SU-DHL-6 (cell line): ENCODE measurements at regions not wholly inside any gene's neighbourhood (a gene's known extent, or its start where the extent isn't known, plus 50 kb on each side); places are given as distances from the start of the nearest gene placed in this dataset.

ENCODE experiments used
- H2AFZ ChIP-seq: fragments of 200-600 bp; sonication (generic); 2 replicates; pipeline ENCODE4 v1.6.1; 2014; ENCODE audit warnings: low read depth, mild to moderate bottlenecking, moderate library complexity, mixed read lengths, antibody characterized with exemption, low read length; ENCODE audit not compliant: severe bottlenecking
- H3F3A ChIP-seq: fragments of 200-600 bp; shearing (Covaris generic); 2 replicates; pipeline ENCODE4 v1.6.0; 2016; ENCODE audit warnings: antibody characterized with exemption, mild to moderate bottlenecking; ENCODE audit not compliant: insufficient read depth
- H3K27ac ChIP-seq: fragments of 200-600 bp; sonication (generic); 2 replicates; pipeline ENCODE4 v1.5.1; 2016; ENCODE audit warnings: low read depth, mild to moderate bottlenecking, low read length, moderate library complexity, mixed read lengths
- H3K27me3 ChIP-seq: fragments of 200-600 bp; sonication (generic), shearing (Covaris generic); 2 replicates; pipeline ENCODE4 v1.6.0; 2014; ENCODE audit warnings: mild to moderate bottlenecking, low read length
- H3K36me3 ChIP-seq: fragments of 200-600 bp; sonication (generic); 2 replicates; pipeline ENCODE4 v1.6.1; 2014; ENCODE audit warnings: mild to moderate bottlenecking, low read length, mixed read lengths
- H3K4me2 ChIP-seq: fragments of 300-600, 200-600 bp; shearing (Covaris generic), sonication (generic); 2 replicates; pipeline ENCODE4 v1.6.0; 2014; ENCODE audit warnings: low read length, low read depth, mild to moderate bottlenecking; ENCODE audit not compliant: poor library complexity, severe bottlenecking
- H3K4me3 ChIP-seq: fragments of 200-600 bp; sonication (generic); 2 replicates; pipeline ENCODE4 v1.5.1; 2014; ENCODE audit warnings: antibody characterized with exemption, low read length, mild to moderate bottlenecking, mixed read lengths; ENCODE audit not compliant: insufficient read depth, poor library complexity, severe bottlenecking
- H3K79me2 ChIP-seq: fragments of 200-600 bp; sonication (generic); 2 replicates; pipeline ENCODE4 v1.6.1; 2014; ENCODE audit warnings: mild to moderate bottlenecking, low read length, moderate library complexity; ENCODE audit not compliant: insufficient read depth
- H3K9ac ChIP-seq: fragments of 200-600 bp; sonication (generic); 2 replicates; pipeline ENCODE4 v1.7.0; 2014; ENCODE audit warnings: mild to moderate bottlenecking, low read length
- H3K9me2 ChIP-seq: fragments of 200-600 bp; sonication (generic); replicated peaks from 2 replicates; pipeline ENCODE4 v1.6.1; 2014; ENCODE audit warnings: low read length; ENCODE audit not compliant: insufficient read depth
- H3K9me3 ChIP-seq: fragments of 200-600 bp; sonication (generic); 2 replicates; pipeline ENCODE4 v1.6.1; 2014; ENCODE audit warnings: low read length, mixed read lengths; ENCODE audit not compliant: insufficient read depth
- H4K20me1 ChIP-seq: fragments of 200-600 bp; sonication (generic); 2 replicates; pipeline ENCODE4 v1.6.1; 2014; ENCODE audit warnings: low read depth, mild to moderate bottlenecking, antibody characterized with exemption, low read length, moderate library complexity, mixed read lengths
- EZH2phosphoT487 ChIP-seq: fragments of 200-600 bp; sonication (generic), shearing (Covaris generic); conservative IDR thresholded peaks from 2 replicates; pipeline ENCODE4 v1.6.1; 2018; ENCODE audit warnings: mild to moderate bottlenecking, antibody characterized with exemption, low read length, moderate library complexity, mixed read lengths
- TF ChIP-seq, protein P1 (sequence below): fragments of 200-600 bp; sonication (generic); IDR thresholded peaks from one replicate; pipeline ENCODE4 v1.5.1; 2017; ENCODE audit warnings: antibody characterized with exemption, mild to moderate bottlenecking, low read length, moderate library complexity; ENCODE audit not compliant: insufficient read depth, poor library complexity, severe bottlenecking

- H3K9me3 ChIP-seq: no peaks in the 10 kb centered on the region
- no peaks in the 10 kb centered on the region for H3K79me2 ChIP-seq
- TF ChIP-seq EZH2phosphoT487: no peak
- TF ChIP-seq, protein P1, sequence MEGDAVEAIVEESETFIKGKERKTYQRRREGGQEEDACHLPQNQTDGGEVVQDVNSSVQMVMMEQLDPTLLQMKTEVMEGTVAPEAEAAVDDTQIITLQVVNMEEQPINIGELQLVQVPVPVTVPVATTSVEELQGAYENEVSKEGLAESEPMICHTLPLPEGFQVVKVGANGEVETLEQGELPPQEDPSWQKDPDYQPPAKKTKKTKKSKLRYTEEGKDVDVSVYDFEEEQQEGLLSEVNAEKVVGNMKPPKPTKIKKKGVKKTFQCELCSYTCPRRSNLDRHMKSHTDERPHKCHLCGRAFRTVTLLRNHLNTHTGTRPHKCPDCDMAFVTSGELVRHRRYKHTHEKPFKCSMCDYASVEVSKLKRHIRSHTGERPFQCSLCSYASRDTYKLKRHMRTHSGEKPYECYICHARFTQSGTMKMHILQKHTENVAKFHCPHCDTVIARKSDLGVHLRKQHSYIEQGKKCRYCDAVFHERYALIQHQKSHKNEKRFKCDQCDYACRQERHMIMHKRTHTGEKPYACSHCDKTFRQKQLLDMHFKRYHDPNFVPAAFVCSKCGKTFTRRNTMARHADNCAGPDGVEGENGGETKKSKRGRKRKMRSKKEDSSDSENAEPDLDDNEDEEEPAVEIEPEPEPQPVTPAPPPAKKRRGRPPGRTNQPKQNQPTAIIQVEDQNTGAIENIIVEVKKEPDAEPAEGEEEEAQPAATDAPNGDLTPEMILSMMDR: peak; percentile 18
- no peak overlapping the region for H3K9ac ChIP-seq
- no peaks in the 10 kb centered on the region for H3K36me3 ChIP-seq
- H2AFZ ChIP-seq: no peak overlapping the region
- no peaks in the 10 kb centered on the region for H3F3A ChIP-seq
- no peak overlapping the region for H3K4me3 ChIP-seq
- no peaks in the 10 kb centered on the region for H3K27me3 ChIP-seq
- no peaks in the 10 kb centered on the region for H3K9me2 ChIP-seq
- H4K20me1 ChIP-seq: no peaks in the 10 kb centered on the region
- no peak overlapping the region for H3K4me2 ChIP-seq
- H3K27ac ChIP-seq: no peak overlapping the region
Measured at GRCh38 chr21:16002874-16003466, 273.2 kb downstream of the USP25 start.

DNA sequence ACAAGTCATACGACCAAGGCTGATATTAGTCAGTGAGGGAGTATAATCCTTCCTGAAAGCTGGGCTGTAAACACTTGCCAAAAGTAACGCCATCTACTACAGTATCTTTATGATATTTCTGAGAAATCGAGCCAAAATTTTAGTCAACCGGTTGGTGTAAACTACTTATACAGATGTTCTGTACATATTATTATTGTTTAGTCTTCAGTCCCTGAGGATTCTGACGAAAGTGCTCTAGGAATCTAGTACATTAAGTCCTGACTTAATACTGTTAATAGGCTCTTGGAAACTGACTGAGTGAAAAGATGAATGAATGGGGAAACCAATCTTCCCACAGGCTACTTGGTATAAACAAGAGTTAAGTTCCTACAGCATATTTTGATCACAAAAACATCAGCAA lies 274.3 kb downstream of the USP25 start:
- TF ChIP-seq EZH2phosphoT487: no peak
- TF ChIP-seq, protein P1: no peak
- H3K27ac ChIP-seq: no peak overlapping the region
- no peaks in the 10 kb centered on the region for H3K36me3 ChIP-seq
- H3K9me2 ChIP-seq: no peaks in the 10 kb centered on the region
- H3K9ac ChIP-seq: no peak overlapping the region
- no peaks in the 10 kb centered on the region for H3K9me3 ChIP-seq
- no peaks in the 10 kb centered on the region for H3K79me2 ChIP-seq
- H3K4me2 ChIP-seq: no peak overlapping the region
- no peaks in the 10 kb centered on the region for H4K20me1 ChIP-seq
- H3K27me3 ChIP-seq: no peaks in the 10 kb centered on the region
- H2AFZ ChIP-seq: peak overlapping the region; percentile 4
- H3F3A ChIP-seq: no peaks in the 10 kb centered on the region
- H3K4me3 ChIP-seq: no peak overlapping the region

GRCh38 chr21:16004523-16004922 lies 274.7 kb downstream of the USP25 start:
- Histone ChIP-seq H3F3A (no peaks in the 10 kb centered on the region), H3K79me2 (no peaks in the 10 kb centered on the region), H3K9me2 (no peaks in the 10 kb centered on the region), H3K9me3 (no peaks in the 10 kb centered on the region), H3K4me3 (no peak overlapping the region), H3K9ac (no peak overlapping the region), H4K20me1 (no peaks in the 10 kb centered on the region), H3K4me2 (no peak overlapping the region), H2AFZ (no peak overlapping the region), H3K36me3 (no peaks in the 10 kb centered on the region), H3K27ac (no peak overlapping the region), H3K27me3 (no peaks in the 10 kb centered on the region)
- TF ChIP-seq, protein P1: no peak
